ENCODE measurements at regions not wholly inside any gene's neighbourhood (a gene's known extent, or its start where the extent isn't known, plus 50 kb on each side); places are given as distances from the start of the nearest gene placed in this dataset.
"Not testable (repeated sequence)": the region's sequence is repeated elsewhere in the genome, so short reads cannot be mapped to it uniquely, and the experiment has no call there.

DNA sequence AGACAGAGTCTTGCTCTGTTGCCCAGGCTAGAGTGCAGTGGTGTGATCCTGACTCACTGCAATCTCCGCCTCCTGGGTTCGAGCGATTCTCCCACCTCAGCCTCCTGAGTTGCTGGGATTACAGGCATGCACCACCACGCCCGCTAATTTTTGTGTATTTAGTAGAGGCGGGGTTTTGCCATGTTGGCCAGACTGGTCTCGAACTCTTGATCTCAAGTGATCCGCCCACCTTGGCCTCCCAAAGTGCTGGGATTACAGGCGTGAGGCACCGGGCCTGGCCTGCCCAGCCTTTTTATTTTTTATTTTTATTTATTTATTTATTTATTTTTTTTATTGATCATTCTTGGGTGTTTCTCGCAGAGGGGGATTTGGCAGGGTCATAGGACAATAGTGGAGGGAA lies 98.6 kb upstream of the HS6ST1 start:
- H3K4me2 ChIP-seq (ENCODE audit: low read depth, low read length); H2AFZ ChIP-seq (ENCODE audit: low read length); H3K9me3 ChIP-seq (ENCODE audit: low read length); H3K9ac ChIP-seq (ENCODE audit: insufficient read depth, low read depth, low read length); FAIRE-seq; H3K4me3 ChIP-seq (replicated peaks in 1 of 3; ENCODE audit: insufficient read depth in 1 of 3, low read depth in 2 of 3, low read length in 3 of 3); H3K79me2 ChIP-seq (ENCODE audit: insufficient read depth, low read length); ATAC-seq; in situ Hi-C loops (cut with HindIII; ENCODE audit: extremely low pct_ligation_motif_present, low pct_unique_long_range_greater_than_20kb); H4K20me1 ChIP-seq (ENCODE audit: insufficient read depth, low read length); BruUV-seq (replicated peaks); CTCF ChIA-PET (ENCODE audit: low intra/inter-chr PET ratio, low total read pairs); DNase-seq (ENCODE audit: low spot score); H3K36me3 ChIP-seq (replicated peaks in 1 of 2; ENCODE audit: control insufficient read depth in 1 of 2, insufficient read depth in 2 of 2, low read length in 2 of 2); intact Hi-C loops (cut with micrococcal nuclease; ENCODE audit: unreplicated experiment); H3K27ac ChIP-seq (ENCODE audit: extremely low read length, insufficient read depth, low read length); POLR2A ChIA-PET: not testable (repeated sequence)
- WGBS (ENCODE audit: low lambda C conversion rate) = 49% methylated on average over 11 of the region's 11 CpGs
- Histone ChIP-seq H3K27me3 (ENCODE audit: control insufficient read depth in 1 of 2, insufficient read depth in 2 of 2, low read length in 2 of 2) (peaks cover 3 to 13% of the 10 kb centered on the region in 2 experiments; a peak in 3 of 5 replicates), H3K4me1 (ENCODE audit: insufficient read depth, low read length) (peaks cover 12% of the 10 kb centered on the region; the same call in 1 of the 2 replicates)

DNA sequence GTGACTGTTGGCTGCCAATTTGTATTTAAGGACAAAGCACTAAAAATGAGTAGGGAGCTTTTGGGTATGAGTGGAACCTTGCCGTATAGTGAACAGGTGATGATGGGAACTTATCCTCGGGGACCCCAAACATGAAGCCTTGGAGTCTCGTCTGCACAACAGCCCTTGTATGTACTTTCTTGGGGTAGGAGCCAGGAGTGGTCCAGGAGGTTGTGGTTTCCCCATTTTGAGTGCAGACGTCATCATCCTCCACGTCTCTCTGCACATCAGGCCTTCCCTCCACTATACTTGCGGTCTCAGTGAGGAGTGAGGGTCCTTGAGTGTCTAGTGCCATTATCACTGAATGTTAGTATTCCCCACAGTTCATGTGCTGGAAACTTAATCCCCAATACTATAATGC lies 101.5 kb upstream of the HS6ST1 start:
- no TSS peak for BruUV-seq (replicated peaks)
- ATAC-seq (no peak), DNase-seq (ENCODE audit: low spot score) (no peak), FAIRE-seq (no peak)
- Histone ChIP-seq H2AFZ (ENCODE audit: low read length) (no peak overlapping the region), H3K27me3 (ENCODE audit: control insufficient read depth in 1 of 2, insufficient read depth in 2 of 2, low read length in 2 of 2) (peaks cover 5 to 25% of the 10 kb centered on the region in 2 experiments; a peak in 3 of 5 replicates), H3K4me3 (replicated peaks in 1 of 3; ENCODE audit: insufficient read depth in 1 of 3, low read depth in 2 of 3, low read length in 3 of 3) (no peak overlapping the region), H3K9me3 (ENCODE audit: low read length) (no peaks in the 10 kb centered on the region), H4K20me1 (ENCODE audit: insufficient read depth, low read length) (no peaks in the 10 kb centered on the region), H3K4me1 (ENCODE audit: insufficient read depth, low read length) (no peaks in the 10 kb centered on the region), H3K4me2 (ENCODE audit: low read depth, low read length) (no peak overlapping the region), H3K79me2 (ENCODE audit: insufficient read depth, low read length) (no peaks in the 10 kb centered on the region), H3K36me3 (replicated peaks in 1 of 2; ENCODE audit: control insufficient read depth in 1 of 2, insufficient read depth in 2 of 2, low read length in 2 of 2) (no peaks in the 10 kb centered on the region), H3K27ac (ENCODE audit: extremely low read length, insufficient read depth, low read length) (no peak overlapping the region), H3K9ac (ENCODE audit: insufficient read depth, low read depth, low read length) (no peak overlapping the region)
- intact Hi-C loops (cut with micrococcal nuclease; ENCODE audit: unreplicated experiment) (no loop called here), in situ Hi-C loops (cut with HindIII; ENCODE audit: extremely low pct_ligation_motif_present, low pct_unique_long_range_greater_than_20kb) (no loop called here)
- POLR2A ChIA-PET = no interaction called here
- CTCF ChIA-PET (ENCODE audit: low intra/inter-chr PET ratio, low total read pairs) = no interaction called here
- 56% methylated on average over 6 of the region's 6 CpGs for WGBS (ENCODE audit: low lambda C conversion rate)
- TF ChIP-seq ZNF326 (CRISPR knock-in tag; IDR thresholded peaks at IDR 0.05; ENCODE audit: borderline replicate concordance) (no peak), KLF16 (CRISPR knock-in tag; IDR thresholded peaks at IDR 0.05) (no peak), FOXJ3 (CRISPR knock-in tag; IDR thresholded peaks at IDR 0.05; ENCODE audit: borderline replicate concordance) (no peak), NFE2L1 (CRISPR knock-in tag; IDR thresholded peaks at IDR 0.05; ENCODE audit: borderline replicate concordance) (no peak), SNAPC2 (CRISPR knock-in tag; IDR thresholded peaks at IDR 0.05) (no peak), ZBTB42 (CRISPR knock-in tag; IDR thresholded peaks at IDR 0.05) (no peak)
- TF ChIP-seq, protein P1, sequence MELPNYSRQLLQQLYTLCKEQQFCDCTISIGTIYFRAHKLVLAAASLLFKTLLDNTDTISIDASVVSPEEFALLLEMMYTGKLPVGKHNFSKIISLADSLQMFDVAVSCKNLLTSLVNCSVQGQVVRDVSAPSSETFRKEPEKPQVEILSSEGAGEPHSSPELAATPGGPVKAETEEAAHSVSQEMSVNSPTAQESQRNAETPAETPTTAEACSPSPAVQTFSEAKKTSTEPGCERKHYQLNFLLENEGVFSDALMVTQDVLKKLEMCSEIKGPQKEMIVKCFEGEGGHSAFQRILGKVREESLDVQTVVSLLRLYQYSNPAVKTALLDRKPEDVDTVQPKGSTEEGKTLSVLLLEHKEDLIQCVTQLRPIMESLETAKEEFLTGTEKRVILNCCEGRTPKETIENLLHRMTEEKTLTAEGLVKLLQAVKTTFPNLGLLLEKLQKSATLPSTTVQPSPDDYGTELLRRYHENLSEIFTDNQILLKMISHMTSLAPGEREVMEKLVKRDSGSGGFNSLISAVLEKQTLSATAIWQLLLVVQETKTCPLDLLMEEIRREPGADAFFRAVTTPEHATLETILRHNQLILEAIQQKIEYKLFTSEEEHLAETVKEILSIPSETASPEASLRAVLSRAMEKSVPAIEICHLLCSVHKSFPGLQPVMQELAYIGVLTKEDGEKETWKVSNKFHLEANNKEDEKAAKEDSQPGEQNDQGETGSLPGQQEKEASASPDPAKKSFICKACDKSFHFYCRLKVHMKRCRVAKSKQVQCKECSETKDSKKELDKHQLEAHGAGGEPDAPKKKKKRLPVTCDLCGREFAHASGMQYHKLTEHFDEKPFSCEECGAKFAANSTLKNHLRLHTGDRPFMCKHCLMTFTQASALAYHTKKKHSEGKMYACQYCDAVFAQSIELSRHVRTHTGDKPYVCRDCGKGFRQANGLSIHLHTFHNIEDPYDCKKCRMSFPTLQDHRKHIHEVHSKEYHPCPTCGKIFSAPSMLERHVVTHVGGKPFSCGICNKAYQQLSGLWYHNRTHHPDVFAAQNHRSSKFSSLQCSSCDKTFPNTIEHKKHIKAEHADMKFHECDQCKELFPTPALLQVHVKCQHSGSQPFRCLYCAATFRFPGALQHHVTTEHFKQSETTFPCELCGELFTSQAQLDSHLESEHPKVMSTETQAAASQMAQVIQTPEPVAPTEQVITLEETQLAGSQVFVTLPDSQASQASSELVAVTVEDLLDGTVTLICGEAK (IDR thresholded peaks at IDR 0.05) = no peak
- TF ChIP-seq, protein P1 (CRISPR knock-in tag; IDR thresholded peaks at IDR 0.05) = no peak
- TF ChIP-seq, protein P2, sequence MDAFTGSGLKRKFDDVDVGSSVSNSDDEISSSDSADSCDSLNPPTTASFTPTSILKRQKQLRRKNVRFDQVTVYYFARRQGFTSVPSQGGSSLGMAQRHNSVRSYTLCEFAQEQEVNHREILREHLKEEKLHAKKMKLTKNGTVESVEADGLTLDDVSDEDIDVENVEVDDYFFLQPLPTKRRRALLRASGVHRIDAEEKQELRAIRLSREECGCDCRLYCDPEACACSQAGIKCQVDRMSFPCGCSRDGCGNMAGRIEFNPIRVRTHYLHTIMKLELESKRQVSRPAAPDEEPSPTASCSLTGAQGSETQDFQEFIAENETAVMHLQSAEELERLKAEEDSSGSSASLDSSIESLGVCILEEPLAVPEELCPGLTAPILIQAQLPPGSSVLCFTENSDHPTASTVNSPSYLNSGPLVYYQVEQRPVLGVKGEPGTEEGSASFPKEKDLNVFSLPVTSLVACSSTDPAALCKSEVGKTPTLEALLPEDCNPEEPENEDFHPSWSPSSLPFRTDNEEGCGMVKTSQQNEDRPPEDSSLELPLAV (CRISPR knock-in tag; conservative IDR thresholded peaks at IDR 0.05; ENCODE audit: low read depth) = no peak
